H1 (cell line): ENCODE measurements at regions not wholly inside any gene's neighbourhood (a gene's known extent, or its start where the extent isn't known, plus 50 kb on each side); places are given as distances from the start of the nearest gene placed in this dataset.

Source experiments
- GTF2F1 ChIP-seq: IDR thresholded peaks from 2 replicates; pipeline ENCODE4 v1.6.1; 2012; ENCODE audit warnings: low read depth, low read length, improper control_type of control experiment, borderline replicate concordance

DNA sequence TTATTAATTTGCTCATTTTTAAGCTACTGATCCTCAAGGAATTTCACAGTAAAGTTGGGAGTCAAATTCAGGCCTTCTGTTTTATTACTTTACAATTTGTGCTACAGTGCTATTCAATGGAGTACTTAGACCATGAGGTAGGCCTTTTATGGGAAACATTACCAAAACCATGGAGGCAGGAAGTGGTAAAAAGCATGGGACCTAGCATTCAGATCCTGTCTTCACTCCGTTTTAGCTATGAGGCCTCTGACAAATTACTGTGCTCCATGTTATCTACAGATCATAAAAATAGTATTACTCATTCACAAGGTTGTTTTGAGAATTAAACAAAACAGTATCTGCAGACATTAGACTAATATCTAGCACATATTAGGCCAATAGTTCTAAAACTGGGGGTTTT, 140.6 kb upstream of the SLITRK3 start (continued):
- TF ChIP-seq GTF2F1: no peak
